Transverse colon (tissue), 4 donors: ENCODE measurements at regions not wholly inside any gene's neighbourhood (a gene's known extent, or its start where the extent isn't known, plus 50 kb on each side); places are given as distances from the start of the nearest gene placed in this dataset.

Source experiments
- DNase-seq: peaks from one replicate; pipeline ENCODE4 v3.0.0-alpha.2; 2019
- H3K27ac ChIP-seq, 4 donors: fragments of 200-600 bp; sonication (generic); 2 replicates each; pipeline ENCODE4 v1.5.1; 2016 to 2018; ENCODE audit warnings: inconsistent platforms in 4 of 4
- H3K27me3 ChIP-seq: fragments of 200-600 bp; sonication (generic); 2 replicates; pipeline ENCODE4 v1.5.1; 2017; ENCODE audit warnings: inconsistent platforms
- H3K36me3 ChIP-seq, 4 donors: fragments of 200-600 bp; sonication (generic); 2 replicates each; pipeline ENCODE4 v1.5.1; 2017 to 2019; ENCODE audit warnings: inconsistent platforms in 4 of 4
- H3K4me1 ChIP-seq, 4 donors: fragments of 200-600 bp; sonication (generic); 2 replicates each; pipeline ENCODE4 v1.5.1; 2017 to 2020; ENCODE audit warnings: inconsistent platforms in 4 of 4
- H3K4me3 ChIP-seq, 4 donors: fragments of 200-600 bp; sonication (generic); 1 replicate in 1 of 4; 2 replicates in 3 of 4; pipeline versions ENCODE4 v1.5.1 to v1.6.1; 2017 to 2019; ENCODE audit warnings: inconsistent platforms in 4 of 4
- H3K9me3 ChIP-seq, 2 donors: fragments of 200-600 bp; sonication (generic); 2 replicates each; pipeline ENCODE4 v1.5.1; 2017 to 2019; ENCODE audit warnings: inconsistent platforms in 2 of 2
- EP300 ChIP-seq: sonication (generic); formaldehyde crosslinking; IDR thresholded peaks from one replicate; pipeline ENCODE4 v1.6.1; 2017; ENCODE audit warnings: antibody characterized with exemption, low read depth
- POLR2A ChIP-seq: fragments of 450-650 bp; IDR thresholded peaks from one replicate; pipeline ENCODE4 v1.6.1; 2016; ENCODE audit warnings: antibody characterized with exemption, mild to moderate bottlenecking, moderate library complexity
- POLR2AphosphoS5 ChIP-seq, 3 donors: sonication (generic); formaldehyde crosslinking; IDR thresholded peaks; one replicate each; pipeline ENCODE4 v1.6.1; 2016; ENCODE audit warnings: antibody characterized with exemption in 3 of 3
- WGBS, 2 donors: methylation state at CpG; one replicate each; pipeline ENCODE4 v1.1.5; 2018; ENCODE audit warnings: low coverage in 1 of 2; 5-methylcytosine and 5-hydroxymethylcytosine counted together
- in situ Hi-C, 4 donors: fragments of 200-750 bp; cut with MboI; loops; one replicate each; pipeline versions ENCODE4 v1.15.0 to v1.15.1; 2017; ENCODE audit warnings: low sequenced_read_pairs in 3 of 4, low pct_ligation_motif_present in 1 of 4, low pct_unique_long_range_greater_than_20kb in 1 of 4
- intact Hi-C: fragments of 100-400 bp; cut with DNase I; formaldehyde crosslinking; loops from one replicate; pipeline ENCODE4 v1.15.1; 2023; ENCODE audit warnings: low total_unique reads
- TF ChIP-seq, protein P1 (sequence below), 5 experiments: fragments of 200-600 bp in 3 of 5; fragments of 450-650 bp in 2 of 5; sonication (generic) in 3 of 5; IDR thresholded peaks; 1 replicate in 2 of 5; 2 replicates in 3 of 5; pipeline ENCODE4 v1.5.1; 2016 to 2017; ENCODE audit warnings: antibody characterized with exemption in 5 of 5, inconsistent platforms in 3 of 5, mild to moderate bottlenecking in 2 of 5, moderate library complexity in 1 of 5

DNA sequence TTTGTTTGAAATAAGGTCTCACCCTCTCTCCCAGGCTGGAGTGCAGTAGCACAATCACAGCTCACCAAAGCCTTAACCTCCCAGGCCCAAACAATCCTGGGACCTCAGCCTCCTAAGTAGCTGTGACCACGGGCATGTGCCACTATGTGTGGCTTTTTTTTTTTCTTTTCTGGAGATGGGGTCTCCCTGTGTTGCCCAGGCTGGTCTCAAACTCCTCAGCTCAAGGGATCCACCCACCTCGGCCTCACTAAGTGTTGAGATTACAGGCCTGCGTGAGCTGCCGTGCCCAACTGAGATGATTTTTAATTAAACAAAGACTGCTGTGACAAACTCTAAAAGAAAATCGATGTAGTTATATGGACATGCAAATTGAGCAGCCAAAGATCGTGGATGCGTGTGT is 768.4 kb upstream of the ADGRL2 start:
- H3K4me3 ChIP-seq, result no peak overlapping the region
- H3K9me3 ChIP-seq, result no peaks in the 10 kb centered on the region
- no peak for DNase-seq
- no peaks in the 10 kb centered on the region for H3K27me3 ChIP-seq
- in situ Hi-C loops (no loop called here), intact Hi-C loops (no loop called here)
- H3K36me3 ChIP-seq, result no peaks in the 10 kb centered on the region
- WGBS, 2 donors, result 31 to 66% methylated on average over 3 to 7 of the region's 7 CpGs
- no peak overlapping the region for H3K27ac ChIP-seq
- TF ChIP-seq POLR2A, result no peak
- TF ChIP-seq EP300, result no peak
- TF ChIP-seq POLR2AphosphoS5 (IDR thresholded peaks at IDR 0.05), result no peak
- TF ChIP-seq, protein P1, sequence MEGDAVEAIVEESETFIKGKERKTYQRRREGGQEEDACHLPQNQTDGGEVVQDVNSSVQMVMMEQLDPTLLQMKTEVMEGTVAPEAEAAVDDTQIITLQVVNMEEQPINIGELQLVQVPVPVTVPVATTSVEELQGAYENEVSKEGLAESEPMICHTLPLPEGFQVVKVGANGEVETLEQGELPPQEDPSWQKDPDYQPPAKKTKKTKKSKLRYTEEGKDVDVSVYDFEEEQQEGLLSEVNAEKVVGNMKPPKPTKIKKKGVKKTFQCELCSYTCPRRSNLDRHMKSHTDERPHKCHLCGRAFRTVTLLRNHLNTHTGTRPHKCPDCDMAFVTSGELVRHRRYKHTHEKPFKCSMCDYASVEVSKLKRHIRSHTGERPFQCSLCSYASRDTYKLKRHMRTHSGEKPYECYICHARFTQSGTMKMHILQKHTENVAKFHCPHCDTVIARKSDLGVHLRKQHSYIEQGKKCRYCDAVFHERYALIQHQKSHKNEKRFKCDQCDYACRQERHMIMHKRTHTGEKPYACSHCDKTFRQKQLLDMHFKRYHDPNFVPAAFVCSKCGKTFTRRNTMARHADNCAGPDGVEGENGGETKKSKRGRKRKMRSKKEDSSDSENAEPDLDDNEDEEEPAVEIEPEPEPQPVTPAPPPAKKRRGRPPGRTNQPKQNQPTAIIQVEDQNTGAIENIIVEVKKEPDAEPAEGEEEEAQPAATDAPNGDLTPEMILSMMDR (IDR thresholded peaks at IDR 0.05), result no peak
- H3K4me1 ChIP-seq, result peaks cover 0 to 12% (median 0%) of the 10 kb centered on the region in 4 donors

- DNase-seq, result no peak
- intact Hi-C loops, result no loop called here
Observed at GRCh38 chr1:81030441-81030840, 770.3 kb upstream of the ADGRL2 start.

GRCh38 chr1:81029266-81029665 is 771.5 kb upstream of the ADGRL2 start:
- 88 to 100% methylated on average over 1 of the region's 1 CpG for WGBS, 2 donors
- Histone ChIP-seq H3K4me3 (no peak overlapping the region), H3K27me3 (no peaks in the 10 kb centered on the region), H3K36me3 (no peaks in the 10 kb centered on the region), H3K27ac (no peak overlapping the region), H3K4me1 (peaks cover 0 to 5% (median 0%) of the 10 kb centered on the region in 4 donors), H3K9me3 (no peaks in the 10 kb centered on the region)
- in situ Hi-C loops (no loop called here), intact Hi-C loops (no loop called here)
- TF ChIP-seq, protein P1 (IDR thresholded peaks at IDR 0.05), result no peak
- TF ChIP-seq POLR2AphosphoS5 (IDR thresholded peaks at IDR 0.05) (no peak), EP300 (no peak), POLR2A (no peak)
- DNase-seq, result no peak

More at GRCh38 chr1:81030441-81030840, 770.3 kb upstream of the ADGRL2 start:
- Histone ChIP-seq H3K4me1 (peaks cover 0 to 12% (median 0%) of the 10 kb centered on the region in 4 donors), H3K27me3 (no peaks in the 10 kb centered on the region), H3K9me3 (no peaks in the 10 kb centered on the region), H3K27ac (no peak overlapping the region), H3K36me3 (no peaks in the 10 kb centered on the region), H3K4me3 (no peak overlapping the region)
- no peak for TF ChIP-seq POLR2A
- TF ChIP-seq, protein P1 (IDR thresholded peaks at IDR 0.05), result no peak
- in situ Hi-C loops, result no loop called here
- 67 to 71% methylated on average over 3 of the region's 3 CpGs for WGBS, 2 donors

DNA sequence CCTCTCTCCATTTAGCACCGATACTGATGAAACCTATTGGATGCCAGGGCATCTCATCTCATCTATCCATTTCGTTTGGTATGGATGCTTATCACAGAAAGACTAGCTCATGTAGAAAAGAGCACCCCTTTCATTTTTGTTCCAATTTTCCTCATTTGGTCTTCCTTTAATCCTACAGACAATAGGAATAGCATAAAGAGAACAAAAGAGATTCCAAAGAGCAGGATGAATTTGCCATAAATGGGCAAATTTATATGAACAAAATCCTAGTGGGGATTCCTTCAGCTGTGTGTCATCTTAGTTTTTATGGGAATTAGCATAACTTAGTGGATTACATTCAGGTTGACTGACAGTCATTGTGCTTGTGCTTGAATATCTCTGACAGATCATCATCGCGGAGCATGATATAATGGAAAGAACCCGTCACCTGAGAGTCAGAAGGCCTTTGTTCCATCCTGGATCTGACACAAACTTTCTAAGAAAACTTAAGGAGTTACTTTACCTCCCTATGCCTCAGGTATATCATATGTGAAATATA is 777.5 kb upstream of the ADGRL2 start:
- no peaks in the 10 kb centered on the region for H3K4me1 ChIP-seq
- no peaks in the 10 kb centered on the region for H3K9me3 ChIP-seq
- no peak for DNase-seq
- in situ Hi-C loops (no loop called here), intact Hi-C loops (no loop called here)
- TF ChIP-seq, protein P1 (IDR thresholded peaks at IDR 0.05), result no peak
- TF ChIP-seq EP300 (no peak), POLR2AphosphoS5 (IDR thresholded peaks at IDR 0.05) (no peak), POLR2A (no peak)
- H3K27me3 ChIP-seq, result no peaks in the 10 kb centered on the region
- no peak overlapping the region for H3K27ac ChIP-seq
- no peak overlapping the region for H3K4me3 ChIP-seq
- 85 to 98% methylated on average over 5 of the region's 5 CpGs for WGBS, 2 donors
- no peaks in the 10 kb centered on the region for H3K36me3 ChIP-seq
